ENCODE measurements at regions not wholly inside any gene's neighbourhood (a gene's known extent, or its start where the extent isn't known, plus 50 kb on each side); places are given as distances from the start of the nearest gene placed in this dataset.
"Not testable (repeated sequence)": the region's sequence is repeated elsewhere in the genome, so short reads cannot be mapped to it uniquely, and the experiment has no call there.

DNA sequence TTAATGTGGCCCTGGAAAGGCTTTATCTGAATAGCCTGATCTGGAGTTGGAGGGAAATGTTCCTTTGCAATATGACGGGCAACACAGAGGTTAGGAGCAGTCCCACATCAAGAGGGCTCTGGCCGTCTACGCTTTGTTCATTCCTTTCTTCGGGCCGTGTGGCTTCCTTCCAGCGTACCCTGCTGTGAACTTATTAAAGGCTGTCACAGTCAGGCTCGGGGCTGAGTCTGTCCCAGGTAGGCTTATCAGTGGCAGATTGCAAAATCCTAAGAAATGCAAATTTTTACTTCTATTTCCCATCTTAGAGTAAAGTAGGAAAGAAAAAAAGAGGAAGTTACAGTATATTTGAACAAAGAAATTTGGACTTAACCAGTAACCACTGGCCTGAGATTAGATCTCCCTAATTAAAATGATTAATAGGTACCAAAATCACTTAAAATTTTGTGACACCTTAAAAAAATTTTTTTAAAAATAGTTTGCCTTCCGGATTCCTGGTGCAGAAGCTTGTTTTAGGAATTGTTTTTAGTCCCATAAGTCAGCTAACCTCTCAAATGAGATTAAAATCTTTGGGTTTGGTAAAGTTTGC is 453.1 kb upstream of the MKI67 start:
- DNase-seq: no peak

DNA sequence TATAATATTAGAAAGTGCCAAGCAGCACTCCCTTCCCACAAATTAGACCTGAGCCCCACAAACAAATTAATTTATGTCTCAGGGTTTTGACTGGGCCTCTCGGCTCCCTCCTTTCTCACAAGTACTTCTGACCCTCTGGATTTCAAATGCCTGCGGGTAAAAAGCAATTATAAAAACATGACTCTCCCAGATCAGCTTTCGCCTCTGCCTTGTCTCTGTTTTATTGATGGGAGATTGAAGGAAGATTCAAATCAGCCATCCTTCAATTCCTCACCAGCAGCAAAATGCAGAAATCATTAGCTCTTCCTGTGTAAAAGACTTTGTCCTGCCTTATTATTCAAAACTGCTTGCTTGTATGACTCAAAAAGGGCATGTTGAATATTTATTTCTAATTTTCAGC is 453.7 kb upstream of the MKI67 start:
- no peak for DNase-seq

DNA sequence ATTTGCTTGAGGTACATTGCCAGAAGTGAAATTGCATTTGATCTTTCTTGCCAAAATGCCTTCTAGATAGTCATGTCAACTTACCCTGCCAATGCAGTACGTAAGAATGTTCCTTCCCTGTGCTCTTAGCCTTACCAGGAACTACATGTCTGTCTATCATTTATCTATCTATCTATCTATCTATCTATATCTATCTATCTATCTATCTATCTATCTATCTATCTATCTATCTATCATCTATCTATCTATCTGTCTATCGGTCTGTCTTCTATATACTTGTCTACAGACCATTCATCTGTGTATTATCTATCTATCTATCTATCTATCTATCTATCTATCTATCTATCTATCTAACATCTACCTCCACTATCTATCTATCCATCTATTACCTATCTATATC is 456.9 kb upstream of the MKI67 start:
- not testable (repeated sequence) for DNase-seq

DNA sequence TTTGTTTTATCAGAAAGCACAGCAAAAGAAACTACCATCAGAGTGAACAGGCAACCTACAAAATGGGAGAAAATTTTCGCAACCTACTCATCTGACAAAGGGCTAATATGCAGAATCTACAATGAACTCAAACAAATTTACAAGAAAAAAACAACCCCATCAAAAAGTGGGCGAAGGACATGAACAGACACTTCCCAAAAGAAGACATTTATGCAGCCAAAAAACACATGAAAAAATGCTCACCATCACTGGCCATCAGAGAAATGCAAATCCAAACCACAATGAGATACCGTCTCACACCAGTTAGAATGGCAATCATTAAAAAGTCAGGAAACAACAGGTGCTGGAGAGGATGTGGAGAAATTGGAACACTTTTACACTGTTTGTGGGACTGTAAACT is 460.4 kb upstream of the MKI67 start:
- not testable (repeated sequence) for DNase-seq

DNA sequence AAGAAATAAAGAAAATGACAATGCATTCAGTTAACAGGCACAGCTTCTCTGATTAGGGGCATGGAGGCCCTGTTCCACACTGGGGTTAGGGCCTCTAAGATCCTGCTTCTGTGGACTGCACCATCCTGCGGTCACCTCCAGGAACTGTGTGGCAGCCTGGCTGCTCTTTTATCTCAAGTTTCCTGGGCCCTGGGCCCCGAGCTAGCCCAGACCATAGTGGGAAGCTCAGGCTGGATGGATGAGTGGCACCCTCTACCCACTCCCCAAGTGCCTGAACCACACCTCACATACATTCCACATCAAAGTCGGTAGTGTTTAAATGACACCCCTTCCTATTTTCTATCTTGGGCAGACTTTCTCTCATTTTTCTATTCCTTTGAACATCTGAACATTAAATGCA is 461.5 kb upstream of the MKI67 start:
- DNase-seq: no peak

DNA sequence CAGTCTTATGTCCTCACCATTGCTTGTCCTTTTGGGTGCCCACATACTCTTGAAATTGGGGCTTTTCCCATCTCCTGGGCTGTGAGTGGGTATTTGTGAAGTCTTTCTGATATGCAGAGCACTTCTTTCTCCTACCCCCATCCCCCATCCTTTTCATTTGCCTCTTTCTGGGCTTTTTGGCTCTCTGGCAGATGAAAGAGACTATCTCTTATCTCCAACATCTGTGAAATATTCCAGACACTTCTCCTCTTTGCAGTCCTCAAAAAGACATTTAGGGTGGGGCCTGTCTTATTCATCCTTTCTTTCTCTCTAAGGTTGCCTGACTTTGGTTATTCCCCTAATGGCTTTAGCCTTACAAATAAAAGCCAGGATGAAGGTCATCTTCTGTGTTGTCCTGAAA is 462.2 kb upstream of the MKI67 start:
- no peak for DNase-seq

DNA sequence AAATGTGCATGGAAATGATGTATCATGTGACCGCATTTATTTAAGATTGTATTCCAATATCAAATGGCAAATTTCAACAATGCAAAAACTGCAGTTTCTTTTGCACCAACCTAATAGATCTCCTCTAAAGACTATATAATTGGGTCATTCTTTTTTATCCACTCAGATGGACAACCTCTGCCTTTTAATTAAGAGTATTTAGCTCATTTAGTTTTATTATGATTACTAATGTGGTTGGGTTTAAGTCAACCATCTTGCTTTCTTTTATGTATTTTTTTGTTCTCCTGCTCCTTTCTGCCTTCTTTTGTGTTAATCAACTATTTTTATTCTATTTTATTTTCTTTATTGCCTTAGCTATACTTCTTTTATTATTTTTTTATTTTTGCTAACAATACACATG is 468.5 kb upstream of the MKI67 start:
- DNase-seq: no peak

DNA sequence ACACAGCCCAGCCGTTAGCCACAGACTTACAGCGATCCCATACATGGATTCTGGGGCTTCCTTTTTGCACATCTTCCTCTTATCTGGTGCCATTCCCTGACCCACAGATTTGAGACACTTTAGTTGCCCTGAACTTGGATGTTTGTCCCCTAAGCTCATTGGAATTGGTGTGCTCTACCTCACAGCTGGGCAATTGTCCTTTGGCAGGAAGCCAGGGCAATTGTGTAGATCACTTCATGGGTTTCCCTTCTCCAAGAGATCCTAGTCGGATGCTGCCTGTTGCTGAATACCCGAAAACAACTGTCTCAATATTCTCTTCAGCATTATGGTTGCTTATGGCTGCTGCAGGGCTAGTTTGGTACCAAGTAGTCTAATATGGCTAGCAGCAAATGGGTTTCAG is 470.7 kb upstream of the MKI67 start:
- no peak for DNase-seq

DNA sequence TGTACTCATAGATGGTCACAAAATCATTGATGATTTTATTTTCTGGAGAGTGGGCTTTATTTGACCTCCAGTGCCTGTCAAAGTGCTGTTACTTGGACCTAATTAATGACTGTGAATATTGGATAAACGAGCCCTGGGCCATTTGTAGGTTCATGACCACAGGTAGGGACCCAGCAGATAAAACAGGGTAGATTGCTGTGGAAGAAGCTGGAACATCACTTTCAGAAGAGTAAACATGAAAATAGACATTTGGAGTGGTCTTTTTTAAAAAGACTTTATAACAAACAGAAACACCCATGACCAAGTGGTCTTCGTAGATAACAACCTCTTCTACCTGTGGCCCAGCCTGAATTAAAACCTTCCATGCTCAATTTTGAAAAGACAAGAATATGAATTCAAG is 472.8 kb upstream of the MKI67 start:
- no peak for DNase-seq

DNA sequence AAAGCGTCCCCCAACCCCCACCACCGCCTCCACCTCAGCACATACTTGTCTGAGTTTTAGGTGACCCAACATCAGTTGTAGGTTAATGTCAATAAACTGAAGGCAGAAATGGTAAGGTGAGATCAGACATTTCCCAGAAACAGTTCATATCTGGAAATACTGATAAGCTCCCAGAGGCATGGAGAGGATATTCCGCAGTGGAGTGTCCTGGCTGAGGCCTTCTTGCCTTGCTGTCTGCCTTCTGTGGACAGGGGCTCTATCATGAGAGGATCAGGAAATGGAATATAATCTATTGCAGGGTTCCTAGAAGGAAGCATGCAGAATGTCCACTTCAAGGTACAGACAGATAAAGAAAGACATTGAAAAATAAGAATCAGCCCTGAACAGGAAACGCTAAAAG is 473.3 kb upstream of the MKI67 start:
- no peak for DNase-seq

DNA sequence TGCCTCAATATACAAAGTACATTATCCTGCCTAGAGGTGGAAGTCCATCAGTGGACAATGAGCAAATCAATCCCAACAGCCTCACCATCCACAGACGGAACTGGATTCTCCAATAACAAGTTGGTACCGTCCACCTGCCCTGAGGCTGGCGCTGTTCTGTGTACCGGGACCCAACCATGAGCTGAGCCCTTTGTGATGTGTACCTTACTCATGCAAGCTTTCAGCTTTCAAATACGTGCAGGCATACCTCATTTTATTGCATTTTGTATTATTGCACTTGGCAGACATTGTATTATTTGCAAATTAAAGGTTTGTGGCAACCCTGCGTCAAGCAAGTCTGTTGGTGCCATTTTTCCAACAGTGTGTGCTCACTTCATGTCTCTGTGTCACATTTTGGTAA is 476.0 kb upstream of the MKI67 start:
- DNase-seq: no peak

DNA sequence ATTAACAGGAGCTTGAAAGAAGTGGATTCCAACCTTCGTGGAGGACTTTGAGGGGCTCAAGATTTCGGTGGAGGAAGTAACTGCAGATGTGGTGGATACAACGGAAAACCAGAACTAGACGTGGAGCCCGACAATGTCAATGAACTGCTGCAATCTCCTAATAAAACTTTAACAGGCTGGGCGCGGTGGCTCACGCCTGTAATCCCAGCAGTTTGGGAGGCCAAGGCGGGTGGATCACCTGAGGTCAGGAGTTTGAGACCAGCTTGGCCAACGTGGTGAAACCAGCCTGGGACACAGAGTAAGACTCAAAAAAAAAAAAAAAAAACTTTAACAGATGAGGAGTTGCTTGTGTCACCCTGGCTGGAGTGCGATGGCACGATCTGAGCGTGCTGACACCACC is 477.8 kb upstream of the MKI67 start:
- no peak for DNase-seq

DNA sequence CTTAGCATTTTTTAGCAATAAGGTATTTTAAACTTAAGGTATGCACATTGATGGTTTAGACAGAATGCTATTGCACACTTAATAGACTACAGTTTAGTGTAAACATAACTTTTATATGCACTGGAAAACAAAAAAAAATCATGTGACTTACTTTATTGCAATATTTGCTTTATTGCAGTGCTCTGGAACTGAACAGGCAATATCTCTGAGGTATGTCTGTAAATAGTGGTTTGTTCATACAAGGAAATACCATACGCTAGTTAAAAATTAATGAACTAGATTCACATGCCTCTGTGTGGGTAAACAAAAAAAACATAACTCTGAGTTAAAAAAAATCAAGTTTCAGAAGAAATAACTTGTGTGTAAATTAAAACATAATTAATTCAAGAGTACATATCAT is 479.0 kb upstream of the MKI67 start:
- no peak for DNase-seq

DNA sequence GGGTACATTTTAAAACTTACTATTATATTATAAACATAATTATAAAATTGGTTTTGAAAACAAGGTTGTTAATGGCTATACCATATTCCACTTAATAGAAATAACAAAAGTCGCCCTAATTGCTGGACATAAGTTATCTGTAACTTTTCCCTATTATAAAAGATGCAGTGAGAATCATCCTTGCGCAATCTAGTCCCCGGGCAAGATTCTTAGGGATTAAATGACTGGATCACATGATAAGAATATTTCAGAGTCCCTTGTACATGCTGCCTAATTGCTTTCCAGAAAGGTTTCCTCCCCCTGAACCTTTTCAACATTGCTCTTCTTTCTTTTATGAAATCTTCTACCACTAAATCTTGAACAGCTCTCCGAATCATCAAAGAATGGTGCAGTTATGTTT is 479.8 kb upstream of the MKI67 start:
- no peak for DNase-seq

DNA sequence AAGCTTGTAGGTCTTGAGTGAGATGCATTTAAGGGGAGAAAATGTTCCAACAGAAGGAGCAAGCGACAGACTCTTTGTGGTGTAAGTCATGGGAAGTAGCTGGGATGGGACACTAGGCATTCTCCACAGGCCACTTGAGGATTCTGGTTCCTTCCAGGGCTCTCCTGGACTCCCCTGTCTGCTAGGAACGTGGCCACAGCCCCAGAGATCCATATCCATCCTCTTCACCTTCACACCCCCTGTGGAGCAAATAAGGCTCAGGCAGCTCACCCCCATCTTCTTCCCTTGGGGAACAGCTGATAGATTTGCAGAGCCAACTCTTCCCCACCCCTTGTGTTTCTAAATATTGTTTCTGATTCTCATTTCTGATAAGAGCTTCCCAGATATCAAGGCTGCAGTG is 482.6 kb upstream of the MKI67 start:
- DNase-seq: no peak

DNA sequence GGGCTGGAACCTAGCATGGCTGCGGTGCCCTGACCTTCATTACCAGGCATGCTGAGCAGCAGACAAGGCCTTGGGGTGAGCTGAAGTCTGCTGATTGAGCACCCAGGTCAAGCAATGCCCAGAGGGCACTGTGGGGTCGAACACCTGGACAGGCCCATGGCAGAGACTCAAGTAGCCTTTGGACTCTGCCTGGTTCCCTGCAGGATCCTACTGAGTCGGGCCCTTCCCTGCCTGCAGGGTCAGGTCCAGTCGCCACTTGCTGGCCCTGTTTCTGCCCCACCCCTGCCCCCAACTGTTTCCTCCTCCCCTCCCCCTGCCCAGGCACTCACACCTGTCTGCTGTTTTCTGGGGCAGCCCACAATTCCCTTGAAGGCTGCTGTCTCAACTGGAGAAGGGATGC is 483.2 kb upstream of the MKI67 start:
- no peak for DNase-seq

DNA sequence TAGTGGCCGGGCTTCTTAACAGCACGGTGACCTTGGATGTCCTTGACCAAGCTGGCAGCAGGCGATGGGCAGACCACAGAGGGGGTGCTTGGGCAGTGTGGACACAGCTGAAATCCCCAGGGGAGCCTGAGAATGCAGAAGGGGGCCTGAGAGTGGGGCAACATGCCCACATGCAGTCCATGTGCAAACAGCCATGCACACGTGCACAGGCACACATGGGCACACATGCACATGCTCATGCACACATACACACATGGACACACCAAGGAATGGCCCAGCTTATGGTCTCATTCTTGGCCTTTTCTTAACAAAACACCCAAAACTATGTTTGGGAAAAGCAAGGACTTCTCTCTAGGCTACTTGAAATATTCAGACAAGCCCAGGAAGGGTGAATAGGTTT is 483.9 kb upstream of the MKI67 start:
- DNase-seq: no peak

DNA sequence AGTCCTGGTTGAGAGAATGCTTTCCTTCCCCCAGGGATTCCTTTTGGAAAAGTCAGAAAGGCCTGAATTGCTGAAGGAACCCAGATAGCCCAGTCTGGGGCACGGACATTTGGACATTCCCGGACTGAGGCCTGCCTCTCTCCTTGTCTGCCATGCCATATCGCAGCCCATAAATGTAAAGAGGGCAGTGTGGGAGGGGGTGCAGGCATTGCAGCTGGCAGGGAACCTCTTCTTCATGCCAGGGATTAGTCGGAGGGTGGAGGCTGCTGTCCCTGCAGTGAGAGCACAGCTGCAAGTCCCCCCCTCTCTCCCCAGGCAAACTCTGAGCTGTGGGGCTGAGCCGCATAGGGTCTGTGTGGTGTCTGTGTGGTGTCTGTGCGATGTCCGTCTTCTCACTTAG is 486.0 kb upstream of the MKI67 start:
- no peak for DNase-seq

DNA sequence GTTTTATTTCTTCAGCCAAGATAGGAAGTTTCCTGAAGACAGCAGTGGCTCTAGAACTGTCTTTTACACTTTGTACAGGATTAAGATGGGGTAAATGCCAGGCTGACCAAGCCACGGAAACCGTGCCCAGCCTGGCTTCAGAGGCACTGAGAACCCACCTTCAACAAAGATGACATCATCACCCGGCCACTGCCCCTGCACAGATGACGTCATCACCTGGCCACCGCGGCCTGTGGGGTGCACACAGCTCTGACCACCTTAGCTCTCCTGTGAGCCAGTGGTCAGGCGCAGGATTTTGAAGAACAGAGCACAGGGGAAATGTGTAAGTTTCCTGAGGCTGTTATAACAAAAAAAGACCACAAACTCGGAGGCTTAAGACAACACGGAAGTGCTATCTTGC is 486.4 kb upstream of the MKI67 start:
- DNase-seq: no peak

DNA sequence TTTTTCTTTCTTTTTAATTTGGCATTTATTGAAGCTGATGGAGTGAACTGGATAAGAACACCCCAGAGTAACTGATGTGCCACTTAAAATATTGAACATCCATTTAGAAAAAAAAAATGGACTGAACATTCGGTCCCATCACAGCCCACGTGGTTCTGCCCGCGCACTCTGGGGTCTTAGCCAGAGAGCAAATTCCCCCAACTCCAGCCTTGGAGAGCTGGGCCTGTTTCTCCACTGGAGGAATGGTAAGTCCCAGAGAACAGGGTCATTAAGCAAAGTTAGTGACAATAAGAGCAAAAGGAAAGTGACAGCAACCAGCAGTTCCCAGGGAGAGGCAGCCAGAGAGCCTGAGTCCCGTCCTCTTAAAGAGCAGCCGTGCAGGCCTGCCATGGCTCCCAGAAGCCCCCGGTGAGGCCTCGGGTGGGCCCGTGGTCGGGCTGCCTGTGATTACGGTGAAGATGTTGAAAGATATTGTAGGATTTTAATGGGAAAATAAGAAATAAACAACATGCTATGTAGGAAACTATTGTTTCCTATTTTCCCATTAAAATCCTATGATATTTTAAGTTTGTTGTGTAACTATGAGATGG is 487.9 kb upstream of the MKI67 start:
- no peak for DNase-seq

DNA sequence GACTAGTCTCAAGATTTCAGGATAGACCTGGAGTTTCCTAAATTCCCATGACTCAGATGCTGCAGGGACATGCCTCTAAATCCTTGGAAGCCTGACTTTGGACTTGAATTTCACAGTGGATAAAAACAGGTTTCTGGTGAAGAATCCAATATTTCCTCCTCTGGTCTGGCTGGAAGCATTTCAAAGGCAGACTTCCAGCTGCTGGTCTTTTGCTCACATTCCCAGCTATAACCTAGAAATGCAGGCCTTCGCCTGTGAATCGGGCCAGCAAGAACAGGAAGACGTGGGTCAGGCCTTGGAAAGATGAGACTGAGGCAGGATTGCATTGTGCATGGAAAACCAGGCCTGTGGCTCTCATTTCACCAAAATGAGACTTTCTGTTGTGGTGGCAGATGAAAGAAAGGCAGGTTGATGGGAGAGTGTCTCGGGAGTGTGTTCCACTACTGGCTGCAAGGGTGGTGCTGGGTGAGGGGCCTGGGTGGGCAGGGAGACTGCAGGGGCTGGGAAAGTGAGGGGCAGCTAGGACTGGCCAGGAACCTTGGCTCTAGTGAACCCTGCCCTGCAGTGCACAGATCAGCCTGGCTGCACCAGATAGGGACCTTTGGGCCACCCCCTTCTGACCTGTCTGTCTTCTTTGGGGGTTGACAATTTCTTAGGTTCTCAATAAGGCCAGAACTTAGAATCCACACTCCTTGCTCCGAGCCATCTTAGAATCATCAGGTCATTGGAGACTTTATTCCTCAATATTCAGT is 488.8 kb upstream of the MKI67 start:
- no peak for DNase-seq

DNA sequence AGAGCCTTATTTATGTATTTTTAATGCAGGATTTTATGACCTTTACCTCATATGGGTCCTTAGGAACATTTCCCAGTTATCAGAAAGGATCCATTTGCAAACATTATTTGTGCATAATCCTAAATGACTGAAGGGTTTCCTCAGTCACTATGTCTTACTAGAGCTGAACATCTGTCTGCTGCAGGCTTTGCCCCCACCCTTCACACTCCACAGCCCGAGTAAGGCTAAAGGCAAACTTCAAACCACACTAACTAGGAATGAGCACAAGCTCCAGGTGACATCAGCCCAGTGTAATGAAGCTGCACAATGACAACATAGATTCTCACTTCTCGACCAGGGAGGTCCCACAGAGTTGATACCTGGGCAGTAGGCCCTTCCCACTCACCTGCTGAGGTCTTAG is 491.3 kb upstream of the MKI67 start:
- no peak for DNase-seq

DNA sequence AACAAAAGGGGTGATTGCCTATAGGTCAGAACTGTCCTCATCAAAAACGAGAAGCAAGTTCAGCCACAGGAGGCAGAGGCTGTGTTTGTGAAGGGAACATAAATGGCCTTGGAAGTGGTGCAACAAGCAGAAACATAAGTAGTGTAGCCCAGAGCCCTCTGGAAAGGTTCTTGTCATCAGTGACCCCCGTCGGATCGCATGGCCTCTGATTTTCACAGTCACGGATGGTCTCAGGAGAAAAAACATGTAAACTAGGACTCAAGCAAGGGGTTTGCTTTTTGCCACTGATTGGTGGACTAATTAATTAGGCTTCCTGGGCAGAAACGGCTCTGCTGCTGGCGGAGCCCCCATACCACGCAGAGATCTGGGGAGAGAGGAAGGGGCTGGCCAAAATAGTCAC is 496.5 kb upstream of the MKI67 start:
- peak; percentile 24 for DNase-seq

DNA sequence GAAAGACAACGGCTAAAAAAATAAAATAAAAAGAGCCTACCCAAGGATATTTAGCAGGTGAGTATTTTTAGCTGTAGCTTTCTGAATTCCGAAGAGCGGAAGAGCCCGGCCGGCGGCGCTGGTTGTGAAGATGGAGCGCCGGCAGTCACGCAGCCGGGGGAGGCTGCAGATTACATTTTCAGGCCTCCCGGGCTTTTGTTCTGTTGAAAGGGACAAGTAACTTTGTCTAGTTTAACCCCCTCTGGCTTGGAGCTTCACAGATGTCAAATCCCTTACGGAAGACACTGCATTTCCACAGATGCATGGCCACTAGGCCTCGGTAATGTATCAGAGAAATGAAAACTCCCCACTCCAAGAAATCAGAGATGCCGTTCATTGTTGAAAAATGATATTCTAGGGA is 497.6 kb upstream of the MKI67 start:
- no peak for DNase-seq
